ENCODE measurements at regions not wholly inside any gene's neighbourhood (a gene's known extent, or its start where the extent isn't known, plus 50 kb on each side); places are given as distances from the start of the nearest gene placed in this dataset.
A peak's percentile ranks its signal among the peaks of the same experiment; 100 is the strongest.

GRCh38 chr7:131021902-131022301, 287.9 kb upstream of the KLF14 start:
- FAIRE-seq: no peak
- no peak; the same call in 1 of the 2 replicates for TF ChIP-seq POLR2AphosphoS5 (IDR thresholded peaks at IDR 0.05; ENCODE audit: low read depth, low read length)
- no peak for TF ChIP-seq SPI1 (IDR thresholded peaks at IDR 0.05; ENCODE audit: low read depth, low read length)
- TF ChIP-seq POLR2A (IDR thresholded peaks at IDR 0.05; ENCODE audit: low read depth, low read length): no peak
- no peak for TF ChIP-seq POU2F2 (IDR thresholded peaks at IDR 0.05; ENCODE audit: low read depth, low read length)
- no peak for TF ChIP-seq TAF1 (IDR thresholded peaks at IDR 0.05; ENCODE audit: low read depth, low read length)
- TF ChIP-seq PAX5 (IDR thresholded peaks at IDR 0.05; ENCODE audit: insufficient read depth, low read length, severe bottlenecking): no peak
- no peak for DNase-seq (ENCODE audit: insufficient read length, low spot score)

GRCh38 chr7:131026297-131027000, 292.4 kb upstream of the KLF14 start:
- TF ChIP-seq SPI1 (IDR thresholded peaks at IDR 0.05; ENCODE audit: low read depth, low read length): peak; percentile 83
- TF ChIP-seq POLR2AphosphoS5 (IDR thresholded peaks at IDR 0.05; ENCODE audit: low read depth, low read length): no peak
- TF ChIP-seq TAF1 (IDR thresholded peaks at IDR 0.05; ENCODE audit: low read depth, low read length): no peak
- TF ChIP-seq POU2F2 (IDR thresholded peaks at IDR 0.05; ENCODE audit: low read depth, low read length): no peak
- FAIRE-seq (no peak), DNase-seq (ENCODE audit: insufficient read length, low spot score) (no peak)

DNA sequence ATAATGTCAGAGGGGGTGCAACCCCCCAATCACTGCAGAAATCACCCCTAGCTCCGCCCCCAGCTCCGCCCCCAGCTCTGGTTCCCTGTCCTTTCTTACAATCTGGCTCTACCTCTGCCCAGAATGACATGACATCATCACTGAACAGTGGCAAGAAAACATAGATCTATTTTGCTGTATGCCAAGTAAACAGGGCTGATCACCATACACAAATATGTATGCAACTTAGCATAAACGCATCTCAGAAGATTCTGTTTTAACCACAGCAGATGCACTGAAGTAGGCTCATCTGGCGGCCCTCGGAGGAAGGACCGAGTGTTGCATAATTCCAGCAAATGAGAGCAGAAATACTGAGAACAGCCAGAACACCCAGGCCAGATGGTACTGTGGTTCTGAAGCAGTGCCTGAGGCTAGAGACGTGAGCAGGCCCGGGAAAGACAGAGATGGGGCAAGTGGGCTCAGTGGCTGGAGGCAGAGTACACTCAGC, 293.3 kb upstream of the KLF14 start:
- TF ChIP-seq POLR2AphosphoS5 (IDR thresholded peaks at IDR 0.05; ENCODE audit: low read depth, low read length) (no peak), POLR2A (IDR thresholded peaks at IDR 0.05; ENCODE audit: low read depth, low read length) (no peak), PAX5 (IDR thresholded peaks at IDR 0.05; ENCODE audit: insufficient read depth, low read length, severe bottlenecking) (no peak), POU2F2 (IDR thresholded peaks at IDR 0.05; ENCODE audit: low read depth, low read length) (no peak), SPI1 (IDR thresholded peaks at IDR 0.05; ENCODE audit: low read depth, low read length) (no peak)
- peak; percentile 90 for FAIRE-seq

GRCh38 chr7:131028295-131028694, 294.3 kb upstream of the KLF14 start:
- TF ChIP-seq SPI1 (IDR thresholded peaks at IDR 0.05; ENCODE audit: low read depth, low read length) (no peak), PAX5 (IDR thresholded peaks at IDR 0.05; ENCODE audit: insufficient read depth, low read length, severe bottlenecking) (no peak), POLR2AphosphoS5 (IDR thresholded peaks at IDR 0.05; ENCODE audit: low read depth, low read length) (no peak), TAF1 (IDR thresholded peaks at IDR 0.05; ENCODE audit: low read depth, low read length) (no peak), POU2F2 (IDR thresholded peaks at IDR 0.05; ENCODE audit: low read depth, low read length) (no peak), POLR2A (IDR thresholded peaks at IDR 0.05; ENCODE audit: low read depth, low read length) (no peak)
- DNase-seq (ENCODE audit: insufficient read length, low spot score): no peak
- no peak for FAIRE-seq

More for the DNA sequence above, 293.3 kb upstream of the KLF14 start:
- no peak for DNase-seq (ENCODE audit: insufficient read length, low spot score)

- FAIRE-seq: no peak
Observed at GRCh38 chr7:131029002-131029401, 295.0 kb upstream of the KLF14 start.

GRCh38 chr7:131031099-131031868, 296.4 kb upstream of the MKLN1 start:
- DNase-seq (ENCODE audit: insufficient read length, low spot score) (no peak), FAIRE-seq (peak; percentile 85)
- TF ChIP-seq SPI1 (IDR thresholded peaks at IDR 0.05; ENCODE audit: low read depth, low read length) (no peak), POU2F2 (IDR thresholded peaks at IDR 0.05; ENCODE audit: low read depth, low read length) (no peak), TAF1 (IDR thresholded peaks at IDR 0.05; ENCODE audit: low read depth, low read length) (no peak), PAX5 (IDR thresholded peaks at IDR 0.05; ENCODE audit: insufficient read depth, low read length, severe bottlenecking) (no peak)

More at GRCh38 chr7:131029002-131029401, 295.0 kb upstream of the KLF14 start:
- TF ChIP-seq SPI1 (IDR thresholded peaks at IDR 0.05; ENCODE audit: low read depth, low read length) (no peak), TAF1 (IDR thresholded peaks at IDR 0.05; ENCODE audit: low read depth, low read length) (no peak), PAX5 (IDR thresholded peaks at IDR 0.05; ENCODE audit: insufficient read depth, low read length, severe bottlenecking) (no peak), POLR2AphosphoS5 (IDR thresholded peaks at IDR 0.05; ENCODE audit: low read depth, low read length) (no peak), POLR2A (IDR thresholded peaks at IDR 0.05; ENCODE audit: low read depth, low read length) (no peak), POU2F2 (IDR thresholded peaks at IDR 0.05; ENCODE audit: low read depth, low read length) (no peak)
- DNase-seq (ENCODE audit: insufficient read length, low spot score): no peak

DNA sequence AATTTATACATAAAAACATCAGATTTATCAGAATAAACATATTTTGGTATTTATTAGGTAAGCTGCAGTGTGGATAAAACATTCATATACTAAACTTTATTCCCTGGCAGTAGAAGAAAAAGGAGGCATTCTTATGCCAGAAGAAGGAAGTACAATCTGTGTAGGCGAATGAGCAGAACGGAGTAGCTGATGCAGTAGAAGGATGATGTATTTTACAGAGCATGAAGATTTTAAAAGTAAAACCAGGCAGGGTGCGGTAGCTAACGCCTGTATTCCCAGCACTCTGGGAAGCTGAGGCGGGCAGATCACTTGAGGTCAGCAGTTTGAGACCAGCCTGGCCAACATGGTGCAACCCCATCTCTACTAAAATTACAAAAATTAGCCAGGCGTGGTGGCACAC, 294.9 kb upstream of the MKLN1 start:
- no peak for DNase-seq (ENCODE audit: insufficient read length, low spot score)
- TF ChIP-seq POLR2A (IDR thresholded peaks at IDR 0.05; ENCODE audit: low read depth, low read length): no peak
- no peak for TF ChIP-seq SPI1 (IDR thresholded peaks at IDR 0.05; ENCODE audit: low read depth, low read length)
- TF ChIP-seq POLR2AphosphoS5 (IDR thresholded peaks at IDR 0.05; ENCODE audit: low read depth, low read length): no peak
- TF ChIP-seq POU2F2 (IDR thresholded peaks at IDR 0.05; ENCODE audit: low read depth, low read length): no peak
- no peak for TF ChIP-seq TAF1 (IDR thresholded peaks at IDR 0.05; ENCODE audit: low read depth, low read length)
- TF ChIP-seq PAX5 (IDR thresholded peaks at IDR 0.05; ENCODE audit: insufficient read depth, low read length, severe bottlenecking): no peak
- peak; percentile 66 for FAIRE-seq

- TF ChIP-seq SPI1 (IDR thresholded peaks at IDR 0.05; ENCODE audit: low read depth, low read length) (no peak), POLR2AphosphoS5 (IDR thresholded peaks at IDR 0.05; ENCODE audit: low read depth, low read length) (peak; percentile 52)
- DNase-seq (ENCODE audit: insufficient read length, low spot score) (no peak), FAIRE-seq (peak; percentile 59)
Observed at GRCh38 chr7:131034166-131034881, 293.4 kb upstream of the MKLN1 start.

DNA sequence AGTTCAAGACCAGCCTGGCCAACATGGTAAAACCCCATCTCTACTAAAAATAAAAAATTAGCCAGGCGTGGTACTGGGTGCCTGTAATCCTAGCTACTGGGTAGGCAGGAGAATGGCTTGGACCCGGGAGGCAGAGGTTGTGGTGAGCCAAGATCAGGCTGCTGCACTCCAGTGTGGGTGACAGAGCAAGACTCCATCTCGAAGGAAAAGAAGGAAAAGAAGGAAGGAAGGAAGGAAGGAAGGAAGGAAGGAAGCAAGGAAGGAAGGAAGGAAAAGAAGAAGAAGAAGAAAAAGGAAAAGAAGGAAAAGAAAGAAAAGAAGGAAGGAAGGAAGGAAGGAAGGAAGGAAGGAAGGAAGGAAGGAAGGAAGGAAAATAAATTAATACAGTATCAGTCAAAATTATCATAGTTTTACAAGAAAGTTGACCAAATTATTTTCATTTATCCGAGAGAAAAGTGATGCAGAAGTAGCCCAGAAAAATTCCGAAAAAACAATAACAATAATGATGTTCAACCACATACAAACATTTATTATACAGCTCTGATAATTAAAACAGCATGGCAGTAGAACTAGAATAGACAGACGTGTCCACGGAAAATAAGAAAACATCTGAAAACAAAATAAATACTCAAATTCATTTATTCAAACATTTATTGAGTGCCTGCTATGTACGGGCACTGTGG, 292.4 kb upstream of the MKLN1 start:
- no peak for DNase-seq (ENCODE audit: insufficient read length, low spot score)
- TF ChIP-seq PAX5 (IDR thresholded peaks at IDR 0.05; ENCODE audit: insufficient read depth, low read length, severe bottlenecking) (no peak), POLR2AphosphoS5 (IDR thresholded peaks at IDR 0.05; ENCODE audit: low read depth, low read length) (no peak), SPI1 (IDR thresholded peaks at IDR 0.05; ENCODE audit: low read depth, low read length) (no peak), POLR2A (IDR thresholded peaks at IDR 0.05; ENCODE audit: low read depth, low read length) (no peak), POU2F2 (IDR thresholded peaks at IDR 0.05; ENCODE audit: low read depth, low read length) (no peak)
- no peak for FAIRE-seq
